ENCODE measurements at regions not wholly inside any gene's neighbourhood (a gene's known extent, or its start where the extent isn't known, plus 50 kb on each side); places are given as distances from the start of the nearest gene placed in this dataset.

- DNase-seq (no peak), ATAC-seq (peak in 1 of 2 donors; percentile 25)
- no peaks in the 10 kb centered on the region for H3K27me3 ChIP-seq (ENCODE audit: low read depth)
- peaks cover 54% of the 10 kb centered on the region for H3K4me1 ChIP-seq
- no peak overlapping the region for H3K4me3 ChIP-seq
- intact Hi-C loops (cut with DNase I) = no loop called here
- H3K36me3 ChIP-seq = no peaks in the 10 kb centered on the region
- H3K27ac ChIP-seq = no peak overlapping the region
- H3K9me3 ChIP-seq = no peaks in the 10 kb centered on the region
- no peak for TF ChIP-seq CTCF (IDR thresholded peaks at IDR 0.05)
Measured at GRCh38 chr11:129314371-129314770, 61.3 kb upstream of the BARX2 start.

GRCh38 chr11:129313541-129314297 is 61.9 kb upstream of the BARX2 start:
- DNase-seq = no peak
- no peak for TF ChIP-seq CTCF (IDR thresholded peaks at IDR 0.05)

GRCh38 chr11:129312730-129313503 is 62.7 kb upstream of the BARX2 start:
- peaks cover 39% of the 10 kb centered on the region for H3K4me1 ChIP-seq
- TF ChIP-seq CTCF (IDR thresholded peaks at IDR 0.05) = no peak
- no peak for ATAC-seq
- H3K9me3 ChIP-seq = no peaks in the 10 kb centered on the region
- no peaks in the 10 kb centered on the region for H3K36me3 ChIP-seq
- intact Hi-C loops (cut with DNase I) = no loop called here
- no peaks in the 10 kb centered on the region for H3K27me3 ChIP-seq (ENCODE audit: low read depth)
- no peak for DNase-seq
- no peak overlapping the region for H3K27ac ChIP-seq
- no peak overlapping the region for H3K4me3 ChIP-seq

More at GRCh38 chr11:129313541-129314297, 61.9 kb upstream of the BARX2 start:
- Histone ChIP-seq H3K27ac (no peak overlapping the region), H3K4me1 (peaks cover 47% of the 10 kb centered on the region), H3K4me3 (no peak overlapping the region), H3K9me3 (no peaks in the 10 kb centered on the region), H3K36me3 (no peaks in the 10 kb centered on the region), H3K27me3 (ENCODE audit: low read depth) (no peaks in the 10 kb centered on the region)
- no peak for ATAC-seq
- intact Hi-C loops (cut with DNase I) = no loop called here

GRCh38 chr11:129308241-129308865 is 67.3 kb upstream of the BARX2 start:
- ATAC-seq (no peak), DNase-seq (no peak)
- no peak overlapping the region for H3K27ac ChIP-seq
- TF ChIP-seq CTCF (IDR thresholded peaks at IDR 0.05) = no peak
- H3K27me3 ChIP-seq (ENCODE audit: low read depth) = no peaks in the 10 kb centered on the region
- H3K4me3 ChIP-seq = no peak overlapping the region
- no peaks in the 10 kb centered on the region for H3K9me3 ChIP-seq
- intact Hi-C loops (cut with DNase I) = no loop called here
- H3K36me3 ChIP-seq = no peaks in the 10 kb centered on the region
- peaks cover under 1% of the 10 kb centered on the region for H3K4me1 ChIP-seq

DNA sequence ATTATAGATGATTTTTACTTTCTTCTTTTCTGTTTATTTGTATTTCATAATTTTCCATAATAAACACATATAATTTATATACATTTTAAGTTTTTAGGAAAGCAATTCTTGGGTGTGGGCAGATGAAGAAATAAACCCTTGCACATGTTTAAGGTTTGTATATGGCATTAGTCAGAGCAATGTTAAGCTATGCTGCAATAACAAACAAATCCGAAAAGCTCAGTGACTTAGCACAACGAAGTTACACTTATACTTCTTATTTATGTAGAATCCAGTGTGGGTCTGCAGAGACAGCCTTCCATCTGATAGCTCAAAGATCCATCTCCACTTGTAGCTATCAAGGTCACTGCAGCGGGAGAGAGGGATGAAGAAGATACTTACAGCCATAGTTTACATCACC is 68.5 kb upstream of the BARX2 start:
- TF ChIP-seq CTCF (IDR thresholded peaks at IDR 0.05) = no peak
- no peaks in the 10 kb centered on the region for H3K9me3 ChIP-seq
- H3K27ac ChIP-seq = no peak overlapping the region
- no peaks in the 10 kb centered on the region for H3K4me1 ChIP-seq
- ATAC-seq (no peak), DNase-seq (no peak)
- intact Hi-C loops (cut with DNase I) = no loop called here
- no peak overlapping the region for H3K4me3 ChIP-seq
- no peaks in the 10 kb centered on the region for H3K27me3 ChIP-seq (ENCODE audit: low read depth)
- H3K36me3 ChIP-seq = no peaks in the 10 kb centered on the region

Measured in lower lobe of right lung (tissue), 2 donors.